Neural progenitor cell (in vitro differentiated cells): ENCODE measurements at regions not wholly inside any gene's neighbourhood (a gene's known extent, or its start where the extent isn't known, plus 50 kb on each side); places are given as distances from the start of the nearest gene placed in this dataset.

Source experiments
- EZH2 ChIP-seq: fragments of 200-600 bp; sonication (generic); IDR thresholded peaks from 2 replicates; pipeline ENCODE4 v1.6.1; 2017; ENCODE audit warnings: antibody characterized with exemption, mild to moderate bottlenecking, moderate library complexity
- TF ChIP-seq, protein P1 (sequence below): fragments of 200-600 bp; sonication (generic); IDR thresholded peaks from 2 replicates; pipeline ENCODE4 v1.5.1; 2017; ENCODE audit warnings: antibody characterized with exemption, mild to moderate bottlenecking

DNA sequence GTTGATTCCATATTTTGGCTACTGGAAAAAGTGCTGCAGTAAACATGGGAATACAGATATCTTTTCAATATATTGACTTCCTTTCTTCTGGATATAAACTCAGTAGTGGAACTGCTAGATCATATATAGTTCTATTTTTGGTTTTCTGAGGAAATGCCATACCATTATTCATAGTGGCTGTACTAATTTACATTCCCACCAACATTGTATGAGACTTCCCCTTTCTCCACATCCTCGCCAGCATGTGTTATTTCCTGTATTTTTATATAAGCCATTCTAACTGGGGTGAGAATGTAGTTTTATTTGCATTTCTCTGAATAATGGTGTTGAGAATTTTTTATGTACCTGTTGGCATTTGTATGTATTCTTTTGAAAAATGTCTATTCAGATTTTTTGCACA lies 385.2 kb downstream of the NUF2 start:
- TF ChIP-seq, protein P1, sequence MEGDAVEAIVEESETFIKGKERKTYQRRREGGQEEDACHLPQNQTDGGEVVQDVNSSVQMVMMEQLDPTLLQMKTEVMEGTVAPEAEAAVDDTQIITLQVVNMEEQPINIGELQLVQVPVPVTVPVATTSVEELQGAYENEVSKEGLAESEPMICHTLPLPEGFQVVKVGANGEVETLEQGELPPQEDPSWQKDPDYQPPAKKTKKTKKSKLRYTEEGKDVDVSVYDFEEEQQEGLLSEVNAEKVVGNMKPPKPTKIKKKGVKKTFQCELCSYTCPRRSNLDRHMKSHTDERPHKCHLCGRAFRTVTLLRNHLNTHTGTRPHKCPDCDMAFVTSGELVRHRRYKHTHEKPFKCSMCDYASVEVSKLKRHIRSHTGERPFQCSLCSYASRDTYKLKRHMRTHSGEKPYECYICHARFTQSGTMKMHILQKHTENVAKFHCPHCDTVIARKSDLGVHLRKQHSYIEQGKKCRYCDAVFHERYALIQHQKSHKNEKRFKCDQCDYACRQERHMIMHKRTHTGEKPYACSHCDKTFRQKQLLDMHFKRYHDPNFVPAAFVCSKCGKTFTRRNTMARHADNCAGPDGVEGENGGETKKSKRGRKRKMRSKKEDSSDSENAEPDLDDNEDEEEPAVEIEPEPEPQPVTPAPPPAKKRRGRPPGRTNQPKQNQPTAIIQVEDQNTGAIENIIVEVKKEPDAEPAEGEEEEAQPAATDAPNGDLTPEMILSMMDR = no peak
- no peak for TF ChIP-seq EZH2
